GM12891 (cell line): ENCODE measurements at regions not wholly inside any gene's neighbourhood (a gene's known extent, or its start where the extent isn't known, plus 50 kb on each side); places are given as distances from the start of the nearest gene placed in this dataset.

Source experiments
- DNase-seq: peaks from one replicate; pipeline ENCODE4 v3.0.0; 2011; ENCODE audit warnings: low spot score; ENCODE audit not compliant: insufficient read length
- FAIRE-seq: peaks from 2 replicates; lab custom pipeline; 2011; peaks lifted over from hg19 to GRCh38; lab: Jason Lieb, UNC
- PAX5 ChIP-seq: IDR thresholded peaks from 2 replicates; pipeline ENCODE4 v1.6.1; 2011; ENCODE audit warnings: low read length, moderate library complexity, mild to moderate bottlenecking; ENCODE audit not compliant: insufficient read depth, severe bottlenecking
- POLR2A ChIP-seq: IDR thresholded peaks from 2 replicates; pipeline ENCODE4 v1.6.1; 2011; ENCODE audit warnings: low read depth, low read length, control low read depth
- POLR2AphosphoS5 ChIP-seq: IDR thresholded peaks from 2 replicates; pipeline ENCODE4 v1.6.1; 2011; ENCODE audit warnings: low read depth, low read length, control low read depth
- POU2F2 ChIP-seq: IDR thresholded peaks from 2 replicates; pipeline ENCODE4 v1.6.1; 2011; ENCODE audit warnings: low read depth, mild to moderate bottlenecking, control low read depth, low read length, moderate library complexity
- SPI1 ChIP-seq: IDR thresholded peaks from 2 replicates; pipeline ENCODE4 v1.6.1; 2011; ENCODE audit warnings: low read depth, low read length, control low read depth
- TAF1 ChIP-seq: IDR thresholded peaks from 2 replicates; pipeline ENCODE4 v1.6.1; 2011; ENCODE audit warnings: low read depth, low read length, control low read depth

GRCh38 chr14:50006141-50006540, 110.2 kb downstream of the VCPKMT start:
- DNase-seq (no peak), FAIRE-seq (no peak)
- TF ChIP-seq POU2F2, result no peak
- no peak for TF ChIP-seq POLR2AphosphoS5
- no peak for TF ChIP-seq POLR2A
- TF ChIP-seq SPI1, result no peak
- no peak for TF ChIP-seq PAX5
- no peak for TF ChIP-seq TAF1

- FAIRE-seq (no peak), DNase-seq (no peak)
- TF ChIP-seq POLR2A, result no peak
- no peak for TF ChIP-seq POU2F2
- TF ChIP-seq SPI1, result no peak
- TF ChIP-seq PAX5, result no peak
- TF ChIP-seq TAF1, result no peak
- TF ChIP-seq POLR2AphosphoS5, result no peak
Observed at GRCh38 chr14:50007123-50007903, 109.1 kb downstream of the VCPKMT start.

GRCh38 chr14:50008562-50008961, 107.8 kb downstream of the VCPKMT start:
- DNase-seq (no peak), FAIRE-seq (no peak)
- TF ChIP-seq POLR2A (no peak), SPI1 (peak; percentile 65)

- DNase-seq (no peak), FAIRE-seq (no peak)
- TF ChIP-seq PAX5 (no peak), POLR2AphosphoS5 (no peak), TAF1 (no peak), SPI1 (no peak), POLR2A (no peak), POU2F2 (no peak)
Observed at GRCh38 chr14:50008974-50009373, 107.4 kb downstream of the VCPKMT start.

- no peak for FAIRE-seq
- no peak for DNase-seq
- TF ChIP-seq TAF1 (no peak), POLR2A (no peak), SPI1 (no peak), POU2F2 (no peak), POLR2AphosphoS5 (no peak), PAX5 (no peak)
Observed at GRCh38 chr14:50010752-50011151, 105.6 kb downstream of the VCPKMT start.

- no peak for DNase-seq
- no peak for TF ChIP-seq SPI1
- TF ChIP-seq POLR2A, result no peak
- TF ChIP-seq POLR2AphosphoS5, result no peak
- TF ChIP-seq POU2F2, result no peak
- TF ChIP-seq TAF1, result no peak
- no peak for TF ChIP-seq PAX5
- FAIRE-seq, result no peak
Observed at GRCh38 chr14:50011242-50011641, 105.1 kb downstream of the VCPKMT start.

- FAIRE-seq, result no peak
- no peak for DNase-seq
- TF ChIP-seq POU2F2, result no peak
- no peak for TF ChIP-seq SPI1
- no peak for TF ChIP-seq PAX5
- TF ChIP-seq POLR2AphosphoS5, result no peak
- TF ChIP-seq TAF1, result no peak
- no peak for TF ChIP-seq POLR2A
Observed at GRCh38 chr14:50012644-50013043, 103.7 kb downstream of the VCPKMT start.

GRCh38 chr14:50013198-50013918, 103.0 kb downstream of the VCPKMT start:
- FAIRE-seq (no peak), DNase-seq (no peak)
- TF ChIP-seq PAX5 (no peak), POLR2A (no peak), POLR2AphosphoS5 (no peak)

- FAIRE-seq (no peak), DNase-seq (no peak)
- no peak for TF ChIP-seq POLR2AphosphoS5
- TF ChIP-seq PAX5, result no peak
- TF ChIP-seq SPI1, result no peak
- no peak for TF ChIP-seq TAF1
Observed at GRCh38 chr14:50013934-50014333, 102.4 kb downstream of the VCPKMT start.
